Epithelial cell of proximal tubule (primary cell): ENCODE measurements at regions not wholly inside any gene's neighbourhood (a gene's known extent, or its start where the extent isn't known, plus 50 kb on each side); places are given as distances from the start of the nearest gene placed in this dataset.

Source experiments
- DNase-seq: peaks from one replicate; pipeline ENCODE4 v3.0.0-alpha.2; 2011; ENCODE audit warnings: low read depth
- H3K4me3 ChIP-seq: 2 replicates; pipeline ENCODE4 v1.5.1; 2011; ENCODE audit warnings: low read depth, mild to moderate bottlenecking, low read length
- CTCF ChIP-seq: conservative IDR thresholded peaks from 2 replicates; pipeline ENCODE4 v1.5.1; 2012; ENCODE audit warnings: low read depth, mild to moderate bottlenecking, low read length

GRCh38 chr7:12809476-12809875 is 122.0 kb downstream of the ARL4A start:
- no peak overlapping the region for H3K4me3 ChIP-seq
- DNase-seq: no peak
- TF ChIP-seq CTCF: no peak

- no peak for TF ChIP-seq CTCF
- no peak overlapping the region for H3K4me3 ChIP-seq
- DNase-seq: no peak
These were observed 124.7 kb downstream of the ARL4A start for GRCh38 chr7:12812111-12812510.

- H3K4me3 ChIP-seq: no peak overlapping the region
- no peak for DNase-seq
- TF ChIP-seq CTCF: no peak
These were observed 126.7 kb downstream of the ARL4A start for GRCh38 chr7:12814107-12814506.

GRCh38 chr7:12814828-12815227 is 127.4 kb downstream of the ARL4A start:
- no peak for DNase-seq
- TF ChIP-seq CTCF: no peak
- no peak overlapping the region for H3K4me3 ChIP-seq

GRCh38 chr7:12815426-12815825 is 128.0 kb downstream of the ARL4A start:
- no peak overlapping the region for H3K4me3 ChIP-seq
- no peak for TF ChIP-seq CTCF
- DNase-seq: no peak

- no peak overlapping the region for H3K4me3 ChIP-seq
- TF ChIP-seq CTCF: no peak
- DNase-seq: no peak
These were observed 128.4 kb downstream of the ARL4A start for GRCh38 chr7:12815871-12816270.

- DNase-seq: no peak
- no peak for TF ChIP-seq CTCF
- H3K4me3 ChIP-seq: no peak overlapping the region
These were observed 133.3 kb downstream of the ARL4A start for GRCh38 chr7:12820777-12821176.
